Stimulated activated CD8-positive, alpha-beta memory T cell treated with anti-CD3 and anti-CD28 coated beads, Interleukin-15, amount 100 ng/mL, for 4 hours (primary cell): ENCODE measurements at regions not wholly inside any gene's neighbourhood (a gene's known extent, or its start where the extent isn't known, plus 50 kb on each side); places are given as distances from the start of the nearest gene placed in this dataset.
"Not testable (repeated sequence)": the region's sequence is repeated elsewhere in the genome, so short reads cannot be mapped to it uniquely, and the experiment has no call there.

Experiments
- DNase-seq, 2 donors: peaks; one replicate each; pipeline ENCODE4 v3.0.0-alpha.2; 2020; ENCODE audit warnings: low read depth in 2 of 2

GRCh38 chr5:168072665-168073064 is 218.8 kb upstream of the WWC1 start:
- no peak for DNase-seq

GRCh38 chr5:168073311-168073710 is 218.1 kb upstream of the WWC1 start:
- no peak for DNase-seq

GRCh38 chr5:168073991-168074800 is 217.2 kb upstream of the WWC1 start:
- DNase-seq = no peak

GRCh38 chr5:168075387-168075786 is 216.1 kb upstream of the WWC1 start:
- no peak for DNase-seq

GRCh38 chr5:168076561-168076991 is 214.9 kb upstream of the WWC1 start:
- no peak for DNase-seq

- no peak for DNase-seq
Measured at GRCh38 chr5:168085261-168086031, 206.0 kb upstream of the WWC1 start.

GRCh38 chr5:168086104-168086610 is 205.3 kb upstream of the WWC1 start:
- DNase-seq = no peak

- DNase-seq = no peak
Measured at GRCh38 chr5:168086746-168087145, 204.7 kb upstream of the WWC1 start.

GRCh38 chr5:168088410-168089173 is 202.9 kb upstream of the WWC1 start:
- no peak for DNase-seq

- DNase-seq = no peak
Measured at GRCh38 chr5:168089201-168089887, 202.1 kb upstream of the WWC1 start.

- DNase-seq = no peak
Measured at GRCh38 chr5:168092209-168093185, 198.9 kb upstream of the WWC1 start.

- DNase-seq = no peak
Measured at GRCh38 chr5:168093200-168093910, 198.1 kb upstream of the WWC1 start.

- DNase-seq = no peak
Measured at GRCh38 chr5:168096525-168096924, 194.9 kb upstream of the WWC1 start.

- no peak for DNase-seq
Measured at GRCh38 chr5:168097876-168098653, 193.4 kb upstream of the WWC1 start.

- no peak for DNase-seq
Measured at GRCh38 chr5:168101352-168101751, 190.1 kb upstream of the WWC1 start.

- not testable (repeated sequence) for DNase-seq
Measured at GRCh38 chr5:168103018-168103417, 188.4 kb upstream of the WWC1 start.

GRCh38 chr5:168104350-168104749 is 187.1 kb upstream of the WWC1 start:
- no peak for DNase-seq

GRCh38 chr5:168104811-168105481 is 186.5 kb upstream of the WWC1 start:
- DNase-seq = no peak
